ENCODE measurements at regions not wholly inside any gene's neighbourhood (a gene's known extent, or its start where the extent isn't known, plus 50 kb on each side); places are given as distances from the start of the nearest gene placed in this dataset.

- ChIA-PET RAD21 (ENCODE audit: unreplicated experiment) (no interaction called here), POLR2A (no interaction called here), CTCF (no interaction called here), SMC1A (ENCODE audit: uncharacterized antibody, unreplicated experiment) (no interaction called here)
- Histone ChIP-seq H3K36me3 (ENCODE audit: control insufficient read depth in 2 of 2, insufficient read depth in 2 of 2, low read length in 1 of 2) (no peaks in the 10 kb centered on the region), H3K4me2 (ENCODE audit: control insufficient read depth, insufficient read depth) (no peak overlapping the region), H3K79me2 (ENCODE audit: control insufficient read depth, insufficient read depth, low read length) (no peaks in the 10 kb centered on the region), H3K27ac (ENCODE audit: control insufficient read depth, insufficient read depth) (no peak overlapping the region), H3K27me3 (replicated peaks in 1 of 2; ENCODE audit: control insufficient read depth in 2 of 2, insufficient read depth in 2 of 2, low read length in 1 of 2) (no peaks in the 10 kb centered on the region), H3K9me3 (replicated peaks; ENCODE audit: control insufficient read depth, insufficient read depth, low read length) (no peaks in the 10 kb centered on the region), H3K9ac (ENCODE audit: control insufficient read depth, insufficient read depth, low read length) (no peak overlapping the region), H2AFZ (ENCODE audit: control insufficient read depth, low read depth, low read length) (no peak overlapping the region), H4K20me1 (ENCODE audit: control insufficient read depth, insufficient read depth) (no peaks in the 10 kb centered on the region), H3K4me1 (ENCODE audit: control insufficient read depth, insufficient read depth, low read length) (no peaks in the 10 kb centered on the region), H3K4me3 (no peak overlapping the region)
- no peak for DNase-seq (ENCODE audit: low read depth, low spot score)
- no peak for ATAC-seq
- 19% methylated on average over 2 of the region's 2 CpGs for WGBS (ENCODE audit: insufficient coverage, insufficient replicate concordance, low lambda C conversion rate, missing lambda C conversion rate)
- no TSS peak for BruUV-seq (replicated peaks)
- TF ChIP-seq PML (IDR thresholded peaks at IDR 0.05; ENCODE audit: low read length) (no peak), RELB (IDR thresholded peaks at IDR 0.05; ENCODE audit: low read depth) (no peak)
- in situ Hi-C loops (cut with MboI) (no loop called here), intact Hi-C loops (cut with micrococcal nuclease; ENCODE audit: unreplicated experiment) (no loop called here)
- FAIRE-seq = no peak
These were observed 231.9 kb upstream of the LRTM1 start for GRCh38 chr3:55159711-55160110.

GRCh38 chr3:55159016-55159415 is 231.2 kb upstream of the LRTM1 start:
- Histone ChIP-seq H3K9ac (ENCODE audit: control insufficient read depth, insufficient read depth, low read length) (no peak overlapping the region), H3K27me3 (replicated peaks in 1 of 2; ENCODE audit: control insufficient read depth in 2 of 2, insufficient read depth in 2 of 2, low read length in 1 of 2) (no peaks in the 10 kb centered on the region; a peak in 1 of 4 replicates), H3K27ac (ENCODE audit: control insufficient read depth, insufficient read depth) (no peak overlapping the region), H3K36me3 (ENCODE audit: control insufficient read depth in 2 of 2, insufficient read depth in 2 of 2, low read length in 1 of 2) (no peaks in the 10 kb centered on the region), H3K4me2 (ENCODE audit: control insufficient read depth, insufficient read depth) (no peak overlapping the region), H3K4me1 (ENCODE audit: control insufficient read depth, insufficient read depth, low read length) (no peaks in the 10 kb centered on the region), H3K79me2 (ENCODE audit: control insufficient read depth, insufficient read depth, low read length) (no peaks in the 10 kb centered on the region), H3K4me3 (no peak overlapping the region), H3K9me3 (replicated peaks; ENCODE audit: control insufficient read depth, insufficient read depth, low read length) (no peaks in the 10 kb centered on the region), H4K20me1 (ENCODE audit: control insufficient read depth, insufficient read depth) (no peaks in the 10 kb centered on the region), H2AFZ (ENCODE audit: control insufficient read depth, low read depth, low read length) (no peak overlapping the region)
- ChIA-PET SMC1A (ENCODE audit: uncharacterized antibody, unreplicated experiment) (no interaction called here), CTCF (no interaction called here), POLR2A (no interaction called here), RAD21 (ENCODE audit: unreplicated experiment) (no interaction called here)
- BruUV-seq (replicated peaks) = no TSS peak
- no peak for FAIRE-seq
- WGBS (ENCODE audit: insufficient coverage, insufficient replicate concordance, low lambda C conversion rate, missing lambda C conversion rate) = 54% methylated on average over 2 of the region's 2 CpGs
- no peak for DNase-seq (ENCODE audit: low read depth, low spot score)
- in situ Hi-C loops (cut with MboI) (no loop called here), intact Hi-C loops (cut with micrococcal nuclease; ENCODE audit: unreplicated experiment) (no loop called here)
- ATAC-seq = no peak
- TF ChIP-seq ZBTB33 (IDR thresholded peaks at IDR 0.05) = no peak
- TF ChIP-seq HDAC2 (IDR thresholded peaks at IDR 0.05) = no peak
- TF ChIP-seq ZNF622 (IDR thresholded peaks at IDR 0.05) = no peak
- TF ChIP-seq IKZF1 (conservative IDR thresholded peaks at IDR 0.05) = no peak
- no peak for TF ChIP-seq SREBF2 (IDR thresholded peaks at IDR 0.05; ENCODE audit: low read length)
- TF ChIP-seq ASH2L (IDR thresholded peaks at IDR 0.05; ENCODE audit: borderline replicate concordance, low read depth) = no peak

Measured in GM12878 (cell line).